ENCODE measurements at regions not wholly inside any gene's neighbourhood (a gene's known extent, or its start where the extent isn't known, plus 50 kb on each side); places are given as distances from the start of the nearest gene placed in this dataset.

DNA sequence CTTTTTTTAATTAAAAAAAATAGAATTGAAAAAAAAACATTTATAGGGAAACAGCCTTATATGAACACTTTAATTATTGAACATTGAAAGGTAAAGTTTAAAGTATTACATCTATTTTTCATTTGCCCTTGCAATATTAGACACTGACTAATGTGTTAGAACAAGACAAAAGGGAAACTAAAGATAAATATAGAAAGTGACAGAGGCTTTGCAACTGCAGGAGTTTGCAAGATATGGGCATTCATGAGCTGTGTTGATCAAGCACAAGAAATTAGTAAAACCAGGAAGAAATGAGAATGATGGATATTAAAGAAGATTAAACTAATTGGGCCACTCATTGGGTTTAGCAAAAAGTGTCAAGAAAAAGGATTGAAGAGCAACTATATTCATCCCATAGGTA is 1097.7 kb upstream of the CELF4 start:
- TF ChIP-seq, protein P1, sequence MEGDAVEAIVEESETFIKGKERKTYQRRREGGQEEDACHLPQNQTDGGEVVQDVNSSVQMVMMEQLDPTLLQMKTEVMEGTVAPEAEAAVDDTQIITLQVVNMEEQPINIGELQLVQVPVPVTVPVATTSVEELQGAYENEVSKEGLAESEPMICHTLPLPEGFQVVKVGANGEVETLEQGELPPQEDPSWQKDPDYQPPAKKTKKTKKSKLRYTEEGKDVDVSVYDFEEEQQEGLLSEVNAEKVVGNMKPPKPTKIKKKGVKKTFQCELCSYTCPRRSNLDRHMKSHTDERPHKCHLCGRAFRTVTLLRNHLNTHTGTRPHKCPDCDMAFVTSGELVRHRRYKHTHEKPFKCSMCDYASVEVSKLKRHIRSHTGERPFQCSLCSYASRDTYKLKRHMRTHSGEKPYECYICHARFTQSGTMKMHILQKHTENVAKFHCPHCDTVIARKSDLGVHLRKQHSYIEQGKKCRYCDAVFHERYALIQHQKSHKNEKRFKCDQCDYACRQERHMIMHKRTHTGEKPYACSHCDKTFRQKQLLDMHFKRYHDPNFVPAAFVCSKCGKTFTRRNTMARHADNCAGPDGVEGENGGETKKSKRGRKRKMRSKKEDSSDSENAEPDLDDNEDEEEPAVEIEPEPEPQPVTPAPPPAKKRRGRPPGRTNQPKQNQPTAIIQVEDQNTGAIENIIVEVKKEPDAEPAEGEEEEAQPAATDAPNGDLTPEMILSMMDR (IDR thresholded peaks at IDR 0.05): no peak
- TF ChIP-seq POLR2A (IDR thresholded peaks at IDR 0.05): no peak
